NCI-H748 (cell line): ENCODE measurements at regions not wholly inside any gene's neighbourhood (a gene's known extent, or its start where the extent isn't known, plus 50 kb on each side); places are given as distances from the start of the nearest gene placed in this dataset.

ENCODE experiments used
- DNase-seq: peaks from one replicate; lab custom pipeline; 2025; ENCODE audit not compliant: unreplicated experiment; lab: John Stamatoyannopoulos, UW

DNA sequence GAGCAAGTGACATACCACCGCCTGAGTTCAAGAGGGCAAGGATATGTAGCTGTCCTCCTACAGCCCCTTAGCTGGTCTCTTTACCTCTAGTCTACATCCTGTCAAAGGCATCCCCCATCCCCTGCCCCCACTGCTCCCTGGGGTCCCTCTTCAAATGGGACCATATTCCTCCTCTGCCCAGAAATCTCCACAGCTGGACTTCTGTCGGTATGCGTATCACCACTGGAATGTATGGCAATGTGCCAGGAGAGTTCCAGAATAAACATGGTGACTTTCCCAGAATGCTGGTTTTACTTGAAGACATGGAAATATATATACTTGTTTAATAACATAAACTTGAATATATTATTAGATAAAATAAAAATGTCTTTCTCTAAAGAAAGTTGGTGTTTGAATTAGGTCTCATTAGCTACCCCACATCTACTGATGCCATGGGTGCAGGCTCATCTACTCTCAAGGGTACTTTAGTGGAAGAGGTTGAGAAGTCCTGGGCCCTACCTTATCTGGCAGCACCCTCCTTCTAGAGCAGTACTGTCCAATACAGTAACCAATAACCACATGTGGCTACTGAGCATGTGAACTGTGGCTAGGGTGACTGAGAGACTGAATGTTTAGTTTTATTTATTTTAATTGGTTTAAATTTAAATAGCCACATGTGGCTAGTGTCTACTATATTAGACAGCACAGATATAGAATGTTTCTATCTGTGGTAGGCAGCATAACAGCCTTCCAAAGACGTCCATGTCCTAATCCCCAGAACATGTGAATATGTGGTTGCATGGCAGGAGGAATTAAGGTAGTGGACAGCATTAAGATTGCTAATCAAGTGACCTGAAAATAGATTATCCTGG, 181.7 kb upstream of the SLC30A5 start:
- no peak for DNase-seq

DNA sequence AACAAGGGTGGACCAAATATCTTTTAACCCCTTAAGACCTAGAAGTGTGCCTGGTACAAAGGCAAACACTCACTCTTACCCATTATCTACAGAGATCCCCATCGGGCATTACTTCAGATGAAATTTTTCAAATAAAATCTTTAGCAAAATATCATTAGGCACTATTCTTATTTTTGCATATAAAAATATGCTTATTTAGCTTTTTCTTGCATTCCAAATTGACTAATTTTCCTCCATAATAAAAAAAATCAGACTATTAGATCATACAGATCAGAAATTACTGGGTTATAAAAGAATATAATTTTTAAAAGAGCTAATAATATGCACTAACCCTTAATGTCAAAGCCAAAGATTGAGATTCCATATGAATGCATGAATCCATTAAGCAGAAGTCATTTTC, 178.7 kb upstream of the SLC30A5 start:
- no peak for DNase-seq

DNA sequence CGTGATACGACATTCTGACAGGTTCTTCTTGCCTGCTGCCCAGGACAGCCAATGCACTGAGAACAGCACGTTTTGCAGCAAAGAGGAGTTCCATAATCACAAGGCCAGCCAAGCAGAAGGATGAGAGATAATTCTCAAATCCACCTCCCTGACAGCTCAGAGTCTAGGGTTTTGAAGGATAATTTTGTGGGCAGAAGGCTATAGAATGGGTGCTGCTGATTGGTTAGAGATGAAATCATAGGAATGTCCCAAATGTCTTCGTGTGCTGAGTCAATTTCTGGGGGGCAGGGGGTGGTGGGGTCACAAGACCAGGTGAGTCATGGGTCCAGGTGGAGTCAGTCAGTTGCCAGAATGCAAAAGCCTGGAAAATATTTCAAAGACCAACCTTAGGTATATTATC, 175.5 kb upstream of the SLC30A5 start:
- no peak for DNase-seq

DNA sequence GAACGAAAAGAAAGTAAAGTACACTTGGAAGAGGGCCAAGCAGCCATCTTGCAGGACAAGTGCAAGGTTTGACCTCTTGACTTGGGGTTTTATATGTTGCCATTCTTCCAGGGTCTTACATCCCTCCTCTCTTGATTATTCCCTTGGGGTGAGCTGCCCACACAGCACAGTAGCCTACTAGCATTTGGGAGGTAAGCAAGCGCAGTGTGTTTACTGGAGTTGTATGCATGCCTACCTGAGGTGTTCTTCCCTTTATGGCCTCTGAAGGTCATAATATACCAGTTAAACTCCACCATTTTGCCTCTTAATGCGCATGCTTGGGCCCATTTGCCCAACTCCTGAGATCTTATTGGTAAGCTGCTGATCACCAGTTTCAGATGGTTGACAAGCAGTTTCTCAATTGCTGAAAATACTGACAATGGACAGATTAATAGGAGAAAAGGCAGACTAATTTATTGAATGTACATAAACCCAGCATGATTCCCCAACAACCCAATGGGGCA, 173.8 kb upstream of the SLC30A5 start:
- no peak for DNase-seq

DNA sequence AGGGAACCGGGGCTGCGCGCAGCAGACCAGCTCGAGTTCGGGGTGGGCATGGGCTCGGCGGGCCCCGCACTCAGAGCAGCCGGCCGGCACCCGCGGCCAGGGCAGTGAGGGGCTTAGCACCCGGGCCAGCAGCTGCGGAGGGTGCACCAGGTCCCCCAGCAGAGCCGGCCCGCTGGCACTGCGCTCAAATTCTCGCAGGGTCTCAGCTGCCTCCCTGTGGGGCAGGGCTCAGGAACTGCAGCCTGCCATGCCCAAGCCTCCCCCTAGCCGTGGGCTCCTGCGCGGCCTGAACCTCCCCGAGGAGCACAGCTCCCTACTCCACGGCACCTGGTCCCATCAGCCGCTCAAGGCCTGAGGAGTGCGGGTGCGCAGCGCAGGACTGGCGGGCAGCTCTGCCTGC, 172.9 kb upstream of the SLC30A5 start:
- DNase-seq: no peak

DNA sequence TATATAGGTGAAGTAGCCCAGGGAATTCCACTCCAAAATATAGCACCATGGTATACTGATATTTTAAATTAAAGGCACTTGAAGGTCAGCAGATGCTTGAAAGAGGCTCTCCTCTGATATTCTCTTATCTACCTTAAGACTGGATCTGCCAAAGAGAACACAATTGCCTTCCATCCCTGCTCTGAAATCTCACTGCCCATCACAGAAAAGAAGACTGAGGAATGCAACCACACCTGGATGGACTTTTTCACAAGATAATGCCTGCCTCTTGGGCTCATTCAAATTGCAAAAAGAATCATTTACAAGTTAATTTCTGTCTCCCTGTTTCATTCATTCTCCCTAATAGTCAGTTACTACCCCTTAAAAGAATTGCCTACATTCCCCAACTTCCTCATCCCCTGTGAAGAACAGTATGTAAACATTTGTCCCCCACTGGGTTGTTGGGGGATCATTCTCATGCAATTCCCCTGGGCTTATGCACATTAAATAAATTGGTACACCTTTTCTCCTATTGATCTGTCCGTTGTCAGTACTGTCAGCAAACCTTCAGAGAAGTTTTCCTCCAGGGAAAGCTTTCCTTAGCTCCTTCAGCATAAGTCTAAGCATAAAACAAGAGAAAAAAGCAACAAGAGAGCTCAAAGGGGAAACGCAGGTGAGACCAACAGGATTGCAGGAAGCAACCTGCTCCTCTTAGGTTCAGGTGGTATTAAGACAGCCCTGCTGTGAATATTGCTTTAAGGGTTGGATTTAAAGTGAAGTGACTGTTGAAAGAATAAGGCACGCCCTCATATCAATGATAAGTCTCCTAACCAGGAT, 171.4 kb upstream of the SLC30A5 start:
- no peak for DNase-seq

DNA sequence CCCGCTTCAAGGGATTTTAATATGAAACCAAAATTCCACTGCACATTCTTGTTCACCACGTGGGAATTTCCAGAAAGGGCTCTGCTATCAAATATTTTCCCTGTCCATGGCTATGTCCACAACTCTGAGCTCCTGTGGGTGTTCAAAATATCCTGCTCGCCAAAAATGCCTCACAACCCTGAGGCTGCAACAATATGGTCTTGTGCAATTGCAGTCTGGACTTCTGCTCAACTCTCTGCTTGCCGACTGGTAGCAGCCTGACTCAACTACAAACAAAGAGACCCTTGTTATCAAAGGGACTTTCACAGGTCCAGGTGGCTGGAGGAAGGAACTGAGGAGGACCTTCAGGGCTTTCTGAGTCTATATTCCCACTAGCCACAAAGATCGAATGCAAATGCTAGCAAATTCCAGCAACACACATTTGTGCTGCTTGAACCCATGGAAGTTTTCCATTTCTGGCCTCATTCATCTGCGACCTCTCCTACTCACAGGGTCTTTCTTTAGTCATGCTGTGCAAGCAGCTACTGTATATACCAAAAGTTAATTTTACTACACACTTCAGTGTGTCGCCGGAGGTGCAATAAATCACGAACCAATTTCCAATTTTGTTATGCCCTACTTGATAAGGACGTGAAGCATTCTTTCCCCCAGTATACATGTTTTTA, 169.2 kb upstream of the SLC30A5 start:
- no peak for DNase-seq

DNA sequence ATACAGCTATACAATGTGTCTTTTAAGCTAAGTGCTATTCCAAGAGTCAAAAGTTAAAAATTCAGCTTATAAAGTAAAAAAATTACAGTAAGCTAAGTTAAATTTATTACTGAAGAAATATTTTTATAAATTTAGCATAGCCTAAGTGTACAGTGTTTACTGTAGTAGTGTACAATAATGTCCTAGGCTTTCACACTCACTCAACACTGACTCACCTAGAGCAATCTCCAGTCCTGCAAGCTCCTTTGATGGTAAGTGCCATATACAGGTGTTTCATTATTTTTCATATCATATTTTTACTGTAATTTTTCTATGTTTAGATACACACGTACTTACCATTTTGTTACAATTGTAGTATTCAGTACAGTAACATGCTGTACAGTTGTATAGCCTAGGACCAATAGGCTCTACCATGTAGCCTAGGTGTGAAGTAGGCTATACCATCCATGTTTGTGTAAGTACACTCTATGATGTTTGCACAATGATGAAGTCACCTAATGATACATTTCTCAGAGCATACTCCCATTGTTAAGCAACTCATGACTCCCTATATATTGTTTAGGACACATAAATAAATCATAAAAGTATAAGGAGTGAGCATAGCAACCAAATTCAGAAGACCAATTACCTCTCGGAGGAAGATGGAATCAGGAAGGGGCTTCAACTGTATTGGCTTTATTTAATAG, 165.1 kb upstream of the SLC30A5 start:
- peak; percentile 93 for DNase-seq

DNA sequence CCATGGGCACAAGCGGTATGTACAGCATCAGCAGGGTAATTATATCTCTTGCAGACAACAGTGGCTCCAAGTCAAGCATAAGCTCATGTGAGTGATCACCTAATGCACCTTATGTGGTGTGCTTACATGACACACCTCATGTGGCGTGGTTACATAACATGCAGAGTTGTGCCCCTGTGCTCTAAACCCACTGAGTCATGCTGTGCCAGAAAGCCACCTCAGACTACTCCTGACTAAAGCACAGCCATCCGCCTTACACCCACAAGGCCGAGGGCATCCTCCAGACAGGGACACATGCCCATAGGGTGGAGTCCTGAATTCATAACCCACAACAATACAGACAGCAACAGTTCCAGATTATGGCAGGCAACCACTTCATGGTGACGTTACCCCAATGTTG, 163.7 kb upstream of the SLC30A5 start:
- no peak for DNase-seq

DNA sequence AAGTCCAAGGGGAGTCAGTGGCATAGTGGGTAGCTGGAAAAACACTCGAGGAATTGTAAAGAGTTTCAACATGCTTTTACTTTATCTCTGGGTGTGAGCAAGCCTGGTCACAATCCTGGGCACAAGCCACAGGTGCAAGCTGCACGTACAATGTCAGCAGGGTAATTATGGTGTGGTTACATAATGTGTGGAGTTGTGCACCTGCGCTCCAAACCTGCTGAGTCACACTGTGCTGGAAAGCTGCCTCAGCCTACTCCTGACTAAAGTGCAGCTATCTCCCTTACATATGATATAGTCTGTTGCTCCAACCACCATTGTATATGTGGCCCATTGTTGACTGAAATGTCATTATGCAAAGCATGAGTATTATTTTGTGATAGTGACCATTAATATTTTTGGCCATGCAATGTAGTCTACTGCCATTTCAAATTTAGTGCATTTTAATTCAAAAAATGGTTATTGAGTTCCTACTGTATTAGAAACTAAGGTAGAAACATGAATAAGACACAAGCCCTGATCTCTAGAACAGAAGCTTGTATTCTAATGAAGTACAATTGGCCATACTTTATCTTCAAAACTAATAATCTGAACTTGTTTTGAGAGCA, 160.9 kb upstream of the SLC30A5 start:
- DNase-seq: peak; percentile 41

DNA sequence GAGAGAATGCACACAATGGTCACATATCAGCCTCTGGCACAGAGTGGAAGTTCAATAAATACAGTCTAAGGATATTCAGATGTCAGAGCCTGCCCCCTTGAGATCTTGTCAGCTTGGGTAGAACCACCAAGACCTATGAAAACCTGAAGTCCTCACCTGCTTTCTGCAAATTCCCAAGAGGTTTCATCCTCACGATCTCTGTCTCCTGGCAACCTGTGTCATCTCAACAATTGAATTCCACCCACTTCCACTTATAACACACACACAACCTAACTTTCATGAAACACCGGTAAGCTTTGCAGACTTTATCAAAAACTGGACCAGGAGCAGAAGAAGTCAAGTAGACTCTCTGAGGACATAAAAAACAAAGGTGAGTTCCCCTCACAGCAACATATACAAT, 151.6 kb upstream of the SLC30A5 start:
- no peak for DNase-seq

DNA sequence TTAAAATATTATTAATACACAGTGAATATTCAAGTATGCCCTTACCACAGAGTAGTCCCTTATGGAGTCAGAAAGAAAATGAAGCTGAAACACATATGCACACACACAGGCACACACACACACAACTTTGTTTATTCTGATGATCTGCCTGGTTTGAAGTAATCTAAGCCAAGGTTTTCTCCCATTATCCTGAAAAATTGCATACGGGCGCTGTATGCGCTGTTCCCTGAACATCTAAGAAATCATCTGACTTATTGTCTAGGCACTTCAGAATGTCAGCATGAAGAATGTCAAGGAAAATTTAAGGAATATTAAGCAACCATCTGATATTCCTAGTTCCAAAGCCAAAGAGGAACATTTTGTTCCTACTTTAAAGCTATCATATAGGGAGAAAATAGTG, 147.1 kb upstream of the SLC30A5 start:
- DNase-seq: no peak

DNA sequence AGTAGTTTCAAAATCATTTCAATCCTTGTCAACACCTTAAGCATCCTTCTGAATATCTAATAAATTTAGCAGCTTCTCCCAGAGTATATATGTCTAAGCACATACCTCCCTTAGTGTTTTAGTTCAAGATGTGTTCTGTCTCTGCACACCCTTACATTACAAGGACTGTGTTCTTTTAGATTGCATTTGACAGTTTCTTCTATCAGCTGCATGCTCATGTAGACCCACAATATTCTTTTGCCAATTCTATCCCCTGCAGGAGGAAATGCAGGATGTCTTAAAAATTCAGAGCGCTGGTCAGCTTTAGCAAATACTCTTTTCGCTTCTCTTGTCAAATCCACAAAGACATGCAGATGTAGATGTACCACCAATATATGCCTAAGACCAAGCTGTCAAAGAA, 145.8 kb upstream of the SLC30A5 start:
- DNase-seq: no peak

DNA sequence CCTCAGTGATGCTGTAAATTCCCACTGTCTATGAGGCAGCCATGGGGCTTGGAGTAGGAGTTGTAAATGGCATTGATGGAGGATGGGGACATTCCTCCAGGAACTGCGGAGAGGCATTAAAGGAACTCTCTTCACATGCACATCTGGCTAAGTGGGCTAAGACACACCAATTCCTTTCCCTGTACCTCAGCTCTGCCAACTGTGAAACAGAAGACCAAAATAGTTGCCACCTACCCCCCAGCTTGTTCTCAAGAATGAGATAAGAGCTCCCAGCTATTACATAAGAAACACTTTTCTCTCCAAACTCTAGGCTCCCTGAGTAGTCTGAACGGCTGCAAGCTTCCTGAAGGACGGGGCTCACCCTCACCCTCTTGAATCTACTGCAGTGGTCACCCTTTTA, 144.6 kb upstream of the SLC30A5 start:
- no peak for DNase-seq

DNA sequence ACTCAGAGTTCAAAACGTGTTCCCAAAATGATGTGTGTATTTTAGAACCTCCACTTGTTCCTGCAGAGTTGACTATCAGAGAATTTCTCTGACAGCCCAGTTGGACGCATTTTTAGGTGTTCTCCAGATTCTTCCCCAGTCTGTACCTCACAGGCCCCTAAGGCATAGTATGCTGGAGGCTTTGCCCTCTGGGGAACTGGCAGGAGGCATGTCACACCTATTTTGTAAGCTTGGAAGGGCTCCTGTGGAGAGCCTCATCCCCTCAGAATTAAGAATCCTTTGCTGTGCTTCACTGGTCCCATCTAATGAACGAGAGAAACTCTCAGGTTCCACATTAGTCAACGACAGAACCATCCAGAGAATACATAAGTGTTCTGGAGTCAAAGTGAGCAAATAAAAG, 144.1 kb upstream of the SLC30A5 start:
- DNase-seq: no peak

DNA sequence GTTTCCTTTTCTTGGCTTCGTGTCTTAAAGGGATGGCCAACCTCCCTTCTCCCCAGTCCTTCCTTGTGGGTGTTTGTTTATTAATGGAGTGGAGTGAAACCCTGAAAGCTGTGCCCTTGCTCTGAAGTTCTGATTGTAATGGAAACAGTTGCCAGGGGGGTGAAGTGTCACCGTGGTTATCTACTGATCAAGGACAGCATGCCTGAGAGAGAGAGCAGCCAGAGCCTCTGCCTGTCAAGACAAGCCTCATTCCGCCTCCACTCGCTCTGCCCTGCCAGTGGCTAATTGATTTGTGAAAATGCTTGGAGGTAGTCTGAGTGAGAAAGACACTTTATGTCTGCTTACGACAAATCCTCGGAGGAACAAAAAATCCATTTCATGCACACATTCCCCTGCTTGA, 143.7 kb upstream of the SLC30A5 start:
- no peak for DNase-seq

DNA sequence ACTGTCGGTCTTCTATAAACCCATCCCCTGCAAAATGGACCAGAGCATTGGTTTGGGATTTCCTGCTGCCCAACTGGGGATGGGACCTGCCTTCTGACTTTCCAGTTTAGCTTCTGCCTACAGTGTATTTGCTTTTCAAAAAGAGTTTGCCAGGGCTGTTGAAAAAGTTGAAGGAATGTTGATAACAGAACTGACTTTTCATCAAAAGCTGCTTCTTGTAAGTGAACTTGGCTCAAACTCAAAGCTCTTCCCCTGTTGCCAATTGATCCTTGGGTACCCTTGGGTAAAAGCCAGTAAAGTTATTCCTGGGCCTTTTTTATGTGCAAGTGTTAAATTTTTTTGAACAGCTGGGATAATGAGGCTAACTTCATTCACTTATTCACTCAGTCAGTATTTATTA, 142.9 kb upstream of the SLC30A5 start:
- no peak for DNase-seq

DNA sequence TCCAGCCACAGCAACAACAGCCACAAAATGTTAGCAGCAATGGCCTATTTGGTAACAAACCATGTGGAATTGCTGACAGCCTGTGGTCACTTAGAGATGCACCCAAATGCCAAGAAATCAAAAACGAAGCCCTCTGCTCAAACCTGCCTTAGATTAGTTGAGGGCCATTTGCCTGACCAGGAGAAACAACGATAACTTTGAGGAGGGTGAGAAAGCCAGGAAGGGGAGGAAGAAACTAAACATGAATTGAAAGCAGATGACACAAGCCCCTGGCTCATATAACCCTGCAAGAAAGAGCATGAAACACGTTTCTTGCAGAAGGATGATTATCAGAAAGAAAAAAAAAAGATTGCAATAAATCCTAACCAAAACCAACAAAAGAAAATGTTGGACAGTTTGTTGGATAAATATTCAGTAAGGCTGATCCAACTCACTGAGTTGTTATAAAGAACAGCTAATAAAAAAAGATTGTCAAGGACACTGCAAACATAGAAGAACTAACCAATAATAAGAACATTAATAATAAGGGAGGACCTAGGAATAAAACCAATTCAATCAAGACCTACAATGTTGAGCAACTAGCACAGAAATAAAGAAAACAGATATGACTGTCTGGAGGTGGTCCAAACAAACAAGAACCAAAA, 140.5 kb upstream of the SLC30A5 start:
- DNase-seq: no peak

DNA sequence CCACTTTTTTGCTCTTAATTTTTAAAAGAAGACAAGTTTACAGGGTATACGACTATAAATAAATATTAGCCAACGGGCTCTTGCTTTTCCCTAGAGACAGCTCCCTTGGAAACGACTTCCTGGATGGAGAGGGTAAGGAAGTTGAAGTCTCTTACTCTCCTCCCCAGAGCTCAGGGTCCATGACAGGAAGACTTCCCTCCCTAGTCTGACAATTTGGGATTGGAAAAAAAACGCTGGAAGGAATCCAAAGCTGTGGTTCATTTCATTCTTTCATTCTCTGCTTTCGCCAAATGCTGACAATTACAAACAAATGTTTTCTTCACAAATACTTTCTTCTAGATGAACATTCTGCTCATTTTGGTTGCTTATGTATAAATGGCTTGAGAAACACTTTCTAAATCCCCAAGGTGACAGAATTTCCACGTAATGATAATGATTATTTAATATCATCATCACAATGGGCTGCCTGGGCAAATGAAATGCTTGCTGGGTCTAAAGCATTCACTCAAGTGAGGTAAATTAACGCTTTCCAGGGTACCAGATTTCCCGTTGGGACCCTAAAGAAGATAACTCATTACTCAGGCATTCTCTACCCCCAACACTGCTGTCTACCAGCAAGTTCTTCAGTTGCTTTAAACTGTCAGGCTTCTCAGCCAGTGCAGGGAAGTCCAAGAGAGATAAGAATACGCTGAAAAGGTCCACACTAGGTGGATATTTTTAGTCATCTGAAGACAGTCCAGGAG, 139.8 kb upstream of the SLC30A5 start:
- no peak for DNase-seq

DNA sequence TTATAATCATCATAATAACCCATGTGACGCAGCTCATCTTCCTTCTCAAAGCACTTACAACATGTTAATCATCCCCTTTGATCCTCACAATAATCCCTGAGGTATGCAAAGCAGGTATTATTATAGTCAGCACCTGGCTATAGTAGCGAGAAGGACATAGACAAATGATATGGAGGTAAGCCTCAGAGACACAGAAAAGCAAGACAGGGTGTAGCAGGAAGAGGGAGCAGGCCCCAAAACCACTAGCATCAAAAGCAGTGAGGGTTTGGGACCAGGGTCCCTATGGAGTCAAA, 139.2 kb upstream of the SLC30A5 start:
- no peak for DNase-seq
